ENCODE measurements at regions not wholly inside any gene's neighbourhood (a gene's known extent, or its start where the extent isn't known, plus 50 kb on each side); places are given as distances from the start of the nearest gene placed in this dataset.

DNA sequence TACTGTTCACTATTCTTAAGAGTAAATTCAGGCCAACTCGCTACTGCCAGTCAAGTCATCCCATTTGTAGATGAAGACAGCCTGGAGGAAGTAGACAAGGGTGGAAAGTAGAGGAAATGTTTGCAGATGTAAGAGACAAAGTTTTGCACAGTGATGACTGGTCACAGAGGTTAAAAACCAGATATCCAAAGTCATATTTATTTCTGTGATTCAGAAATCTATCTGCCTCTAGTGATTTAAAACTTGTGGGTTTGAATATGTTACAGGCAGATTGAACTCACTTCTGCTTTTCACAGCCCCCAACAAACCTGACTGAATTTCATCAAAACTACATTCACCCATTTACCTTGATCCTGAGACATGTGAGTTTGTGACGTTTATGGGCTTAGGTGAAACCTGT, 484.7 kb upstream of the C1orf87 start:
- Histone ChIP-seq H3K9ac (ENCODE audit: low read length) (no peak overlapping the region), H3K4me2 (ENCODE audit: low read length, poor library complexity, severe bottlenecking) (no peak overlapping the region), H2BK15ac (ENCODE audit: low read depth, poor library complexity, severe bottlenecking) (no peak overlapping the region), H2BK5ac (ENCODE audit: low read depth, low read length, poor library complexity, severe bottlenecking) (no peak overlapping the region), H3K23ac (ENCODE audit: low read length in 2 of 2) (no peak overlapping the region), H4K91ac (ENCODE audit: low read length) (no peak overlapping the region), H3K14ac (ENCODE audit: low read length in 2 of 2) (no peak overlapping the region), H3K4ac (ENCODE audit: low read depth in 1 of 2, low read length in 2 of 2) (no peak overlapping the region), H2AK5ac (ENCODE audit: low read length, severe bottlenecking) (no peak overlapping the region), H3K4me3 (ENCODE audit: insufficient read depth in 1 of 2, low read depth in 1 of 2, low read length in 2 of 2) (no peak overlapping the region), H2BK120ac (ENCODE audit: low read depth, low read length) (no peak overlapping the region), H3K9me3 (ENCODE audit: control insufficient read depth, low read length) (no peaks in the 10 kb centered on the region), H3K27ac (ENCODE audit: low read length, poor library complexity, severe bottlenecking) (no peak overlapping the region), H3K18ac (ENCODE audit: low read depth in 1 of 2, low read length in 2 of 2) (no peak overlapping the region), H2BK12ac (ENCODE audit: low read length in 2 of 2) (no peak overlapping the region), H3K36me3 (ENCODE audit: control insufficient read depth in 1 of 2, insufficient read depth in 2 of 2, low read depth in 1 of 2, low read length in 2 of 2) (no peaks in the 10 kb centered on the region), H3K27me3 (ENCODE audit: control insufficient read depth in 1 of 2, insufficient read depth in 1 of 2, low read length in 2 of 2) (no peaks in the 10 kb centered on the region), H3K79me1 (replicated peaks; ENCODE audit: low read length, poor library complexity, severe bottlenecking) (no peaks in the 10 kb centered on the region), H4K8ac (ENCODE audit: low read length) (no peak overlapping the region), H2AFZ (ENCODE audit: low read depth, low read length) (no peak overlapping the region), H3K4me1 (ENCODE audit: control insufficient read depth, insufficient read depth, low read depth, low read length) (no peaks in the 10 kb centered on the region)
- WGBS = no CpG with 5 or more reads among the region's 2 CpGs
- DNase-seq = no peak

DNA sequence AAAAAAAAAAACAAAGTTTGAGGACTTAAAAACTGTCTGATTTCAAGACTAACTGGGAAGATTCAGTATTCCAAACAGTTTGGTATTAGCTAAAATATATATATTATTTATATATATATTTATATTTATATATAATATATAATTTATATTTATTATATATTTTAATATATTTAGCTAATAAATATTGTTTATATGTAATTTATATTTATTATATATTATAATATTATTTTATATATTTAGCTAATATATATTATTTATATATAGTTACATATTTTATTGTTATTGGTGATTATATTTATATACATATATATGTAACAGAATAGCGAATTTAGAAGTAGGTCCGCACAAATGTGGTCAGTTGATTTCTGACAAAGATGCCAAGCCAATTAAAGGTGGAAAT, 480.2 kb upstream of the C1orf87 start:
- no peak for DNase-seq
- Histone ChIP-seq H4K8ac (ENCODE audit: low read length) (no peak overlapping the region), H3K18ac (ENCODE audit: low read depth in 1 of 2, low read length in 2 of 2) (no peak overlapping the region), H2BK5ac (ENCODE audit: low read depth, low read length, poor library complexity, severe bottlenecking) (no peak overlapping the region), H3K4ac (ENCODE audit: low read depth in 1 of 2, low read length in 2 of 2) (no peak overlapping the region), H3K79me1 (replicated peaks; ENCODE audit: low read length, poor library complexity, severe bottlenecking) (no peaks in the 10 kb centered on the region), H3K4me3 (ENCODE audit: insufficient read depth in 1 of 2, low read depth in 1 of 2, low read length in 2 of 2) (no peak overlapping the region), H3K27me3 (ENCODE audit: control insufficient read depth in 1 of 2, insufficient read depth in 1 of 2, low read length in 2 of 2) (no peaks in the 10 kb centered on the region), H3K9me3 (ENCODE audit: control insufficient read depth, low read length) (no peaks in the 10 kb centered on the region), H3K36me3 (ENCODE audit: control insufficient read depth in 1 of 2, insufficient read depth in 2 of 2, low read depth in 1 of 2, low read length in 2 of 2) (no peaks in the 10 kb centered on the region), H3K14ac (ENCODE audit: low read length in 2 of 2) (no peak overlapping the region), H2AK5ac (ENCODE audit: low read length, severe bottlenecking) (no peak overlapping the region), H4K91ac (ENCODE audit: low read length) (no peak overlapping the region), H3K4me2 (ENCODE audit: low read length, poor library complexity, severe bottlenecking) (no peak overlapping the region), H3K27ac (ENCODE audit: low read length, poor library complexity, severe bottlenecking) (no peak overlapping the region), H3K9ac (ENCODE audit: low read length) (no peak overlapping the region), H2AFZ (ENCODE audit: low read depth, low read length) (no peak overlapping the region), H3K4me1 (ENCODE audit: control insufficient read depth, insufficient read depth, low read depth, low read length) (no peaks in the 10 kb centered on the region), H3K23ac (ENCODE audit: low read length in 2 of 2) (no peak overlapping the region), H2BK120ac (ENCODE audit: low read depth, low read length) (no peak overlapping the region), H2BK12ac (ENCODE audit: low read length in 2 of 2) (no peak overlapping the region), H2BK15ac (ENCODE audit: low read depth, poor library complexity, severe bottlenecking) (no peak overlapping the region)
- WGBS = no CpG with 5 or more reads among the region's 2 CpGs

DNA sequence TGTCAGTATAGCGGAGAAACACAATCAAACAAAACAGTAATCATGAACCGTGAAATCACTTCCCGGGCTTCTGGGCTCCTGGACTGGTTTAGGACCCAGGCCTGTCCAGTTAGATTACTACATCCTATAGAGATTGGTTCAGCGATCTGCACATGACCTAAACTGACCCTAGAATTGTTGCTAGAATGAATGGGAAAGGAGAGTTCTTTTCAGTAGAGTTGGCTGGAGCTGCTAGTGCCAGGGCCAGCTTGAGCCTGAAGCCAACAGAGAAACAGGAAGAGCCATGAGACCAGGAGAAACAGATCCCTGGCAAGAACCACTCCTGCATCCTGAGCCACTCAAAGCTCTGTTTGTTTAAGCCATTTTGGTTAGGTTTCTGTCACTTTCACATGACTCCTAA, 474.3 kb upstream of the C1orf87 start:
- no peak overlapping the region for H3K18ac ChIP-seq (ENCODE audit: low read depth in 1 of 2, low read length in 2 of 2)
- H3K14ac ChIP-seq (ENCODE audit: low read length in 2 of 2) = no peak overlapping the region
- H2BK12ac ChIP-seq (ENCODE audit: low read length in 2 of 2) = no peak overlapping the region
- no peak overlapping the region for H2BK5ac ChIP-seq (ENCODE audit: low read depth, low read length, poor library complexity, severe bottlenecking)
- WGBS = 85% methylated on average over 4 of the region's 4 CpGs
- no peak overlapping the region for H3K4me3 ChIP-seq (ENCODE audit: insufficient read depth in 1 of 2, low read depth in 1 of 2, low read length in 2 of 2)
- H2AK5ac ChIP-seq (ENCODE audit: low read length, severe bottlenecking) = no peak overlapping the region
- H3K27ac ChIP-seq (ENCODE audit: low read length, poor library complexity, severe bottlenecking) = no peak overlapping the region
- no peaks in the 10 kb centered on the region for H3K9me3 ChIP-seq (ENCODE audit: control insufficient read depth, low read length)
- H3K4ac ChIP-seq (ENCODE audit: low read depth in 1 of 2, low read length in 2 of 2) = no peak overlapping the region
- H3K27me3 ChIP-seq (ENCODE audit: control insufficient read depth in 1 of 2, insufficient read depth in 1 of 2, low read length in 2 of 2) = no peaks in the 10 kb centered on the region
- no peaks in the 10 kb centered on the region for H3K4me1 ChIP-seq (ENCODE audit: control insufficient read depth, insufficient read depth, low read depth, low read length)
- H2BK120ac ChIP-seq (ENCODE audit: low read depth, low read length) = no peak overlapping the region
- no peak overlapping the region for H4K8ac ChIP-seq (ENCODE audit: low read length)
- no peaks in the 10 kb centered on the region for H3K79me1 ChIP-seq (replicated peaks; ENCODE audit: low read length, poor library complexity, severe bottlenecking)
- H2AFZ ChIP-seq (ENCODE audit: low read depth, low read length) = no peak overlapping the region
- H3K36me3 ChIP-seq (ENCODE audit: control insufficient read depth in 1 of 2, insufficient read depth in 2 of 2, low read depth in 1 of 2, low read length in 2 of 2) = no peaks in the 10 kb centered on the region
- H4K91ac ChIP-seq (ENCODE audit: low read length) = no peak overlapping the region
- no peak overlapping the region for H3K4me2 ChIP-seq (ENCODE audit: low read length, poor library complexity, severe bottlenecking)
- DNase-seq = no peak
- no peak overlapping the region for H2BK15ac ChIP-seq (ENCODE audit: low read depth, poor library complexity, severe bottlenecking)
- no peak overlapping the region for H3K9ac ChIP-seq (ENCODE audit: low read length)
- H3K23ac ChIP-seq (ENCODE audit: low read length in 2 of 2) = no peak overlapping the region

DNA sequence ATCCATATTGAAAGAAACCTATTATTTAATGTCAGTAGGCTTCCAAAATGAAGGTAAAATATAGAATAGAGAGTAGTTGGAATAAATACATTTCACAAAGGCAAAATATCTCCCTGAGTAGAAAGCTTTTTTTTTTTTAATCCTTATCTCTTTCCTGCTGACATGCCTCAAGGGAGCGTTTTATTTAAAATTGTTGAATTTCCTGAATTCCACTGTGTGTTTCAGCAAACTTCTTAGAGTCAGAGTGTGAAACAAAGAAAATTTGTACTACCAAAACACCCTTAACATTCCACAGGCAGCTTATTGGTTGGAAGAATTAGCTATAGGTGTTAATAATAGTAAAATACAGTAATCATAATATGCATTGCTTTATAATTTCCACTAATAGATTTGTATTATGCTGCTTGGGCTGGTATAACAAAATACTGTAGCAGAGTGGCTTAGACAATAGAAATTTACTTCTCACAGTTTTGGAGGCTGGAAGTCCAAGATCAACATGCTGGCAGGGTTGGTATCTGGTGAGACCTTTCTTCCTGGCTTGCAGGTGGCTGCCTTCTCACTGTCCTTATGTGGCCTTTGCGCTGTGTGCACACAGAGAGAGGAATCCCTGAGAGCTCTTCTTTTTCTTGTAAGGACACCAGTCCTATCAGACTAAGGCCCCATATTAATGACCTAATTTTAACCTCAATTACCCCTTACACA, 468.4 kb upstream of the C1orf87 start:
- no peaks in the 10 kb centered on the region for H3K27me3 ChIP-seq (ENCODE audit: control insufficient read depth in 1 of 2, insufficient read depth in 1 of 2, low read length in 2 of 2)
- H3K36me3 ChIP-seq (ENCODE audit: control insufficient read depth in 1 of 2, insufficient read depth in 2 of 2, low read depth in 1 of 2, low read length in 2 of 2) = no peaks in the 10 kb centered on the region
- peaks cover 5% of the 10 kb centered on the region for H3K9me3 ChIP-seq (ENCODE audit: control insufficient read depth, low read length)
- no peak overlapping the region for H3K9ac ChIP-seq (ENCODE audit: low read length)
- H2BK12ac ChIP-seq (ENCODE audit: low read length in 2 of 2) = no peak overlapping the region
- no peak overlapping the region for H2BK15ac ChIP-seq (ENCODE audit: low read depth, poor library complexity, severe bottlenecking)
- no peak overlapping the region for H3K4me2 ChIP-seq (ENCODE audit: low read length, poor library complexity, severe bottlenecking)
- no peak overlapping the region for H3K4ac ChIP-seq (ENCODE audit: low read depth in 1 of 2, low read length in 2 of 2)
- no peak overlapping the region for H2BK120ac ChIP-seq (ENCODE audit: low read depth, low read length)
- no peak overlapping the region for H2AK5ac ChIP-seq (ENCODE audit: low read length, severe bottlenecking)
- H2AFZ ChIP-seq (ENCODE audit: low read depth, low read length) = no peak overlapping the region
- H3K18ac ChIP-seq (ENCODE audit: low read depth in 1 of 2, low read length in 2 of 2) = no peak overlapping the region
- no peak overlapping the region for H2BK5ac ChIP-seq (ENCODE audit: low read depth, low read length, poor library complexity, severe bottlenecking)
- WGBS = 69% methylated on average over 1 of the region's 2 CpGs
- no peak overlapping the region for H4K91ac ChIP-seq (ENCODE audit: low read length)
- H3K27ac ChIP-seq (ENCODE audit: low read length, poor library complexity, severe bottlenecking) = no peak overlapping the region
- no peak overlapping the region for H3K4me3 ChIP-seq (ENCODE audit: insufficient read depth in 1 of 2, low read depth in 1 of 2, low read length in 2 of 2)
- H3K79me1 ChIP-seq (replicated peaks; ENCODE audit: low read length, poor library complexity, severe bottlenecking) = no peaks in the 10 kb centered on the region
- no peak overlapping the region for H3K14ac ChIP-seq (ENCODE audit: low read length in 2 of 2)
- no peak overlapping the region for H3K23ac ChIP-seq (ENCODE audit: low read length in 2 of 2)
- DNase-seq = no peak
- H4K8ac ChIP-seq (ENCODE audit: low read length) = no peak overlapping the region
- no peaks in the 10 kb centered on the region for H3K4me1 ChIP-seq (ENCODE audit: control insufficient read depth, insufficient read depth, low read depth, low read length)
